GM18868 (cell line): ENCODE measurements at regions not wholly inside any gene's neighbourhood (a gene's known extent, or its start where the extent isn't known, plus 50 kb on each side); places are given as distances from the start of the nearest gene placed in this dataset.
A peak's percentile ranks its signal among the peaks of the same experiment; 100 is the strongest.

ENCODE experiments used
- ATAC-seq: cut with Tn5 transposase; IDR thresholded peaks from one replicate; pipeline ENCODE4 v1.9.1; 2021; ENCODE audit warnings: mild to moderate bottlenecking, moderate library complexity; ENCODE audit not compliant: unreplicated experiment

- no peak for ATAC-seq
Measured at GRCh38 chr3:80542456-80542855, 774.7 kb upstream of the ROBO1 start.

- ATAC-seq = no peak
Measured at GRCh38 chr3:80537680-80538079, 769.9 kb upstream of the ROBO1 start.

DNA sequence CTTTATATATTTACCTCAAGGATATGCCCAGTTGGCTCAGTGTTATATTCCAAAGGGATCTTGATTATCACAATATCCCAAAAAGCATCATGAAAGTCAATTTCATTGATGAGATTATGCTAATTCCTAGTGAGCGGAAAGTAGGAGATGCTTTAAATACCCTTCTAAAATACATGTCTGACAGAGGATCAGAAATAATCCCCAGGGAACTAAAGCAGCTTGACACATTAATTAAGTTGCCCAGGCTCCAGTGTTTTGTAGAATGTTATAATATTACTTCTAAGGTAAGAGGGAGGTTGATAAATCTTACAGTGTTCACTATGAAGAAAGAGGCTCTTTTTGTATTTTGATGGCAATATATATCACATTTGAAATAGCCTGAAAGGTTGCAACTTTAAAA, 767.5 kb upstream of the ROBO1 start:
- no peak for ATAC-seq

DNA sequence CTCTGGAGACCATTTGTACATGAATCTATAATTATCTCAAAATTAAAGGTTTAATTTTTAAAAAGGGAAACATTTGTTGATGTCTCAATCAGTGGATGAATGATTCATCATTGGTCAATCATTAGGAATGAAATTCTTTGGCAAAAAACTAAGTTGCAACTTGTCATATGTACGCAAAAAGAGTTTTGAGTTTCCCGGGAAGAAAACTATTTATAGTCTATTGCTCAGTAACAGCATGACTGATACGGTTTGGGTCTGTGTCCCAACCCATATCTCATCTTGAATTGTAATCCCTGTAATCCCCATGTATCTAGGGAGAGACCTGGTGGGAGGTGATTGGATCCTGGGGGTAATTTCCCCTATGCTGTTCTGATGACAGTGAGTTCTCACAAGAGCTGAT, 765.8 kb upstream of the ROBO1 start:
- ATAC-seq = no peak

DNA sequence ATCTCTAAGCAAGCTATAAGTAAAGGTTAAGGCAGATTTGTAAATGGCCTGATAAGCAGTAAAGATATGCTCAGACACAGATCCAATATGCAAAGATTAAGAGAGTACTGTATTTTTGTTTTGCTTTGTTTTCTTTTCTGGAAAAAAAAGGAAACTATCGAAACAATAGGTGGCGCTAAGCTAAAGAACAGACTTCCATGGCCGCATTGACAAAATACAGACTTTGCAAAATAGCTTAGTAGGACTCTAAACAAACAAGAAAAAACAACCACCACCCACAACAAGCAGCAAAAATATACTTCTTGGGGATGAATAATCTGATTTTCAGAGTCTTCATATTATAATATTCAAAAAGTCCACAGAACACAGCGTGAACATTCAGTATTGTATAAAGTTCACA, 758.4 kb upstream of the ROBO1 start:
- no peak for ATAC-seq

- no peak for ATAC-seq
Measured at GRCh38 chr3:80521081-80521480, 753.3 kb upstream of the ROBO1 start.

DNA sequence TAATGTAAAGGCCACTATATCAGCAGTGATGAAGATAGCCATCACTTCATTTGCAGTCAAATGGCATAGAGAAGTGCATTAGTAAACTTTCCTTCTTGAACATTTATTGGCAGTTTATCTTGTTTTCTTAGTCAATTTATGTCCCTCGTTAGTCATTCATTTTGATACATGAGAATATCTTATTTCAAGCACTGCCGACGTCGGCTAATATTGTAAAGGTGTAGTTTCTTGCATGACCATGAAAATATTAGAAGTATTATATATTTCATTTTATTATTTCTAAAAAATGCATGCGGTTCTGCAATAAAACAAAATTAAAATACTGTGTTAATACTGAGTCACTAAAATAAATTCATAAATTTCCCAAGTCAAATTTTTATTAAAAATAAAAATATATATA, 751.6 kb upstream of the ROBO1 start:
- no peak for ATAC-seq

GRCh38 chr3:80496452-80496851, 728.7 kb upstream of the ROBO1 start:
- ATAC-seq = no peak

DNA sequence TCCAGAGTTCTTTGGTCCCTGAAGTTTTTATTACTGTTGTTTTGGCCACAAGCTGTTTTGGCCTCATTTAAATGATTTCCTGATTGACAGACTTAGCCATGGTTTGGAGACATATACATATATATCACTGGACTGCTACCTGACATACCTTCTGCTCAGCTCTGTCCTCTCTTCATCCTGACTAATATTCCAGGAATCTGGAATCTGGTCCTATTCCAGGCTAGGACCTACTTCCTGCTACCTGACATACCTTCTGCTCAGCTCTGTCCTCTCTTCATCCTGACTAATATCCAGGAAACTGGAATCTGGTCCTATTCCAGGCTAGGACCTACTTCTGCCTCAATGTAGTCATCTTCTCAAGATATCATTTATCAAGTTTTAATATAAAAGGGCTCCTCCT, 724.4 kb upstream of the ROBO1 start:
- ATAC-seq = no peak

GRCh38 chr3:80472961-80473360, 705.2 kb upstream of the ROBO1 start:
- no peak for ATAC-seq

GRCh38 chr3:80472459-80472858, 704.7 kb upstream of the ROBO1 start:
- no peak for ATAC-seq

GRCh38 chr3:80470433-80470832, 702.6 kb upstream of the ROBO1 start:
- no peak for ATAC-seq

- no peak for ATAC-seq
Measured at GRCh38 chr3:80465746-80466145, 697.9 kb upstream of the ROBO1 start.

- no peak for ATAC-seq
Measured at GRCh38 chr3:80451393-80451792, 683.6 kb upstream of the ROBO1 start.

GRCh38 chr3:80445641-80446040, 677.8 kb upstream of the ROBO1 start:
- no peak for ATAC-seq

- no peak for ATAC-seq
Measured at GRCh38 chr3:80445053-80445452, 677.3 kb upstream of the ROBO1 start.

- ATAC-seq = no peak
Measured at GRCh38 chr3:80439490-80439889, 671.7 kb upstream of the ROBO1 start.

- no peak for ATAC-seq
Measured at GRCh38 chr3:80434366-80434765, 666.6 kb upstream of the ROBO1 start.

- ATAC-seq = no peak
Measured at GRCh38 chr3:80424951-80425350, 657.2 kb upstream of the ROBO1 start.

DNA sequence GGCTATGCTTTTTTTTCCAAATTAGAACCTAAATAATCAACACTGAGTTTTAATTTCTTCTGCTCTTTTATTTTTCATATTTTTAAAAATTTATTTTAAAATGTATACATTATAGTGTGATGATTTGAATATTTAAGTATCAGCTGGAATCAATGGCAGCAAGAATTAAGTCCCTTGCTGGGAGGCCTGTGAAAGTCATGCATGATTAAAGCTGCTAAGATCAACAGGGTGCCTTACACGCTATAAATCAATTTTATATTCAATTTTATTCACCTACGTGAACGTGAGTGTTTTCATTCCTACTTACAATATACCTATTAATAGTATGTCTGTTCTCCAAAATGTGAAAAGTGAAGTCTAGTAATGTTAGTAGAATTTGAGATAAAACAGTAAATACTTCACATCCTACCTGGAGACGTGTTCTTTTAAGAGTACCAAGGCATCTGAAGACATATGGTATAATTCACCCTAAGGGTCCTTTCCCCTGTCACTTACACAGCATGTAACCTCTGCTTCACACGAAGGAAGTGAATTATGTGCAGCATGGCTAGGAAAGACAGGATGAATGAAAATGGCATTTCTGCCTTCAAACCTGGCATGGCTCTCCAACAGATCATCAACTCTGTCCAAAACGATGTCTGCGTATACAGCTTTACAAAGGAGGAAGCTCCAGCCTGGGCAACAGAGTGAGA, 640.4 kb upstream of the ROBO1 start:
- ATAC-seq = no peak

DNA sequence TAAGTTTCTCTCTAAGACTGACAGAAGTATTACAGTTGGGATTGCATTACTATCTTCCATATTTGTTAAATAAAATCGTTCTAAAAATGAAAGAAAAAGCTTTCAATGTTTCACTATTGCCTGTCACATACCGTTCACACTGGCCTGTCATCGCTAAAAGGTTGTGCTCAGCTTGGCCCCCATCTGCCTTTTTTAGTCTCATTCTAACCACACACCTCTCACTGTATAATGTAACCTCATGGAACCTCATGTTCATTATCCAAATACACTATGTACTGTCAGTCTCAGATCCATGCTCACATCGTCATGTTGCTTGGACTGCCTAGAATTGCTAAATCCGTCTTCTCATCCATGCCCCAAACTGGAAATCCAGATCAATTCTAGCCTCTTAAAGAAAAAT, 637.8 kb upstream of the ROBO1 start:
- ATAC-seq = no peak

DNA sequence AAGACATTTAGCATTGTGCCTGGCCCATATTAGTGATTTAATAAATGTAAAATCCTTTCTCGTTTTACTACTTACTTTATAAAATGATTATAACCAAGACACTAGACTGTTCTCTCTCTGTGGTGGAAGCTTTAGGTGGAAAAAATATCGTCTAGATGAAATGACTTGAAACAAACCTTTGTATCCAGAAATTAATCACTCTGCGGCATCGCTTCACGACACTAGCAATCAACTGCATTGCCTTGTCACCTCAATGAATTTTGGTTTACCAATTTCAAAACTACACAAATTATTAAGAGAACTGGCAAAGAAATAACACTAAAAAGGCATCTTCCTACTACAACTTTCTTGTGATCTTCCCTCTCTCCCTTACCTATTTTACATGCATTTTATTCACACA, 627.2 kb upstream of the ROBO1 start:
- ATAC-seq = no peak

DNA sequence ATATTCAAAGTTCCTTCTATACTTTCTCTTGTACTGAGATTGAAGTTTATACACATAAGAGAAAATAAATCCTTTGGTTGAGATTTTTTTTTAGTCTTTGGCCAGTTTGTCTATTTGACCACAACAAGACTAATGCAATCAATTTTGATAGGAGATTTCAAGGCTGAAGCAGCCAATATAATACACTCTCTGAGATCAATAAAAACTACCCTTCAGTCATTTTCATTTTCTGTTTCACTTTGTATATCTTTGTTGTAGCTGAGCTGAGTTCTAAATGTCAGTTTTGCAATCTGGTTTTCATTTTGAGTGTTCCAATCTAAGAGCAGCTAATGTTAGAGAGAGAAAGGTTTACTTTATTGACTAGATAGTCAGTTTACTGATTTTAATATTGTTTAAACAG, 623.8 kb upstream of the ROBO1 start:
- peak; percentile 70 for ATAC-seq
